SIG-M5 treated with dmso at 0.1 percent for 504 hours (cell line): ENCODE measurements at regions not wholly inside any gene's neighbourhood (a gene's known extent, or its start where the extent isn't known, plus 50 kb on each side); places are given as distances from the start of the nearest gene placed in this dataset.

Source experiments
- DNase-seq: peaks from one replicate; lab custom pipeline; 2025; ENCODE audit not compliant: unreplicated experiment; lab: John Stamatoyannopoulos, UW

- DNase-seq, result no peak
Measured at GRCh38 chr18:51639541-51639940, 442.1 kb upstream of the MEX3C start.

GRCh38 chr18:51643483-51643882, 446.0 kb upstream of the MEX3C start:
- DNase-seq, result no peak

GRCh38 chr18:51645607-51646006, 448.1 kb upstream of the MEX3C start:
- DNase-seq, result no peak

DNA sequence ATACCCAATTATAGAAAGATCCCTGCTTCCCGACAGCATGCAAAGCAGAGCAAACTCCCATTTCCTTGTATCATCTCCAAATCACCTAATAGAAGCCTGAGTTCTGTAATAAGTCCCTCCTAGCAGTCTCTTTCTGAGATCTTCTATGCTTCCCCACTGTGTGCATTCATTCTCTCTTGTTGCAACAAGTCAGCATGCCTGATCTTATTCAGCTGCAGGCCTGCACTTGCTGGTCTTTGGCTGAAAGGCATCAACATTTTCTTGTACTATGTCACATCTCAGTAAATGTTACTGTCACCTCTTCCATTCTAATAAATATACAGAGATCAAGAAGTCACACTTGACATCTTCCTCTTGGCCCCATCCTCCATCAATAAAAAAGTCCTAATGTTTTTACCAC, 449.9 kb upstream of the MEX3C start:
- DNase-seq, result no peak

GRCh38 chr18:51647942-51648341, 450.5 kb upstream of the MEX3C start:
- DNase-seq, result no peak

DNA sequence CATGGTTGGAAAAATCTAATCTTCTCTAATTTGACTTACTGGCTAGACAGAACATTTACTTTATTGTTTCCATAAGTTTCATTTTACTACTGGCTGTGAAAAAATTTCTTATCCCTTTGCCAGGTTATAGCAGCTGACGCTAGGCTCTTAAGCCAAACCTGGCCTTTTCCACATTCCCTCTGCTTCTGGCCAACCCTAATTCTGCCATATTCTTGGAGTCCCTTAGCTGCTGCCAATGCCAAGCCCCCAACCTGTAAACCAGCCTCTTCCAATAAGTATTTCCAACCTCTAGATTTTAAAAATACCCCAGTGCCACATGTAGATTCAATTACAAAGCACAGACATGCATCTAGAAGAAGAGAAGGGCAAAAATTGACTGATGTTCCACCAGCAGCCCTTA, 452.3 kb upstream of the MEX3C start:
- no peak for DNase-seq

GRCh38 chr18:51651761-51652160, 454.3 kb upstream of the MEX3C start:
- DNase-seq, result no peak

DNA sequence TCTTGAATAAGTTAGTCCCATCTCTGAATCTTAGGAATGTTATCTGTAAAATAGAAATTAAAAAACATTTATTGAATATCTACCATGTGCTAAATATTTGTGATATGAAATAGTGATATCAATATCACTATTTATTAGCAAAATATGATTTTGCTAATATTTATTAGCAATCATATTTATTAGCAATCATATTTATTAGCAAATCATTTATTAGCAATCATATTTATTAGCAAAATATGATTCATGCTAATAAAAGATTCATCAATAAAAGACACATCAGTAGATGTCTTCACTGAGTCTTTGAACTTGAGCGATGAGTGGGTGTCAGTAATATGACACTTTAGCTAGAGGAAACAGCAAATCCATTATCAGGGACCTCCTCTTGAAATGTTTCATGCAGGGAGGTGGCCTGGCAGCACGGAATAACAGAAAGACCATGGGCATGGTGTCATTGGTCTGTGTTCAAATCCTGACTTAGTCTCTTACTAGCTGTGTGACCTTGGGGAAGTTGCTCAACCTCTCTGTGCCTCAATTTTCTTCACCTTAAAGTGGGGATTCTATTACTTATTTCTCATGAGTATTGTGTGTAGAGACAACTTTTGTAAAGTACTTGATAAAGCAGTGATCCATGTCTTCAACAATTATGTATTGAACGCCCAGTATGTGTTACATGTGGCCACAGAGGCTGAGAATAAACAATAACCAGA, 456.2 kb upstream of the MEX3C start:
- DNase-seq, result no peak

GRCh38 chr18:51654488-51655326, 457.2 kb upstream of the MEX3C start:
- DNase-seq, result no peak

GRCh38 chr18:51655327-51655698, 457.8 kb upstream of the MEX3C start:
- no peak for DNase-seq

GRCh38 chr18:51656249-51656648, 458.8 kb upstream of the MEX3C start:
- no peak for DNase-seq

- DNase-seq, result no peak
Measured at GRCh38 chr18:51658436-51658835, 461.0 kb upstream of the MEX3C start.

DNA sequence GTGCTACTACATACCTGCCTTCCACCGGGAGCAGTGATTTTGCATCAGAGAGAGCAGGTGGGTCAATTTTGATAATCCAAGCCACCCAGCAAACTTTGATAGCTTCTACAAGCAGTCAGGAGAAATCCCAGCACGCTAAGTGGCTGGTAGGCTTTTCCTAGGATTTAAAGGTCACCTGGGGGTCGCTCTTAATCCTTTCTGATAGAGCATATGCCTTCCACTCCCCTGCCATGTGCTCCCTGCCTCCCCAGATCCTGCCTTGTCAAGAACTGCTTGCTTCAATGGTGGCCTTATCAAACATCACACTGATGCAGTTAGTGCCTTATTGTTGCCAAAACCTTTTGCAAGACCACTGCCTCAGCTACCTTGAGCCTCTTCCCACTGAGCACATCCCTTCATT, 462.3 kb upstream of the MEX3C start:
- no peak for DNase-seq

DNA sequence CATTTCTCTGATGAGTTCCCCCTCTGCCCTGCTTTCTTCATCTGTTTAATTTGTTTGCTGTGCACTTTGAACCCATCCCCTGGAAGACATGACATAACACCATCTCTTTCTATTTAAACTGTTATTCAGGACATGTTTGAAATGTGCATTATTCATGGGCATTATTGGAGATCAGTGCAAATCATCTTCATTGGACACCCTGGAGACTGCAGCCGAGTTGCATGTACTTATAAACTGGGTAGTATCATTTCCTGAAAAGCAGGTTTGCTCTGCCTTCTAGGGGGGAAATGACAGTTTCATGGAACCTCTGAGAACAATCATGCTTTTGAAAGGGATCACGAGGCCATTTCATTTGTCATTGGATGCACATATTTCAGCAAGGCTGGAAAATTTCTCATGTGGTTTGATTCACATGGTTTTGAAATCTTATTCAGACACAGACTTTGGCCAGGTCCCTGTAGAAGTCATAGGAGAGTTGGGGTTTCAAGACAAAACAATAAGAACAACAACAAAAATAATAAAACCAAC, 462.8 kb upstream of the MEX3C start:
- no peak for DNase-seq

DNA sequence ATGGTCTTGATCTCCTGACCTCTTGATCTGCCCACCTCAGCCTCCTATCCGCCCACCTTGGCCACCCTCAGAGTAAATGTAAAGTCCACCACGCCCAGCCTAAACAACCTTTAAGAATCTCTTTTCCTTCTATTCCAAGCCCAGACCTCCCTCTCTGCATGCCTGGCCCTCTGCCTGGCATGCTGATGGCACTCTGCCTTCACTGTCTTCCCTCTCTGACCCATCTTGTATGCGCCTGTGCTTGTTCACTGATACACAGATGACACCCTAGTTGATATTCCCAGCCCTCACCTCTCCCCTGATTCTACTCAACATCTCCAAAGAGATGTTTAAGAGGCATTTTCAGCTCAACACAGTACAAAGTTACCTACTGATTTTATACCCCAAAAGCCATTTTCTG, 466.8 kb upstream of the MEX3C start:
- no peak for DNase-seq

DNA sequence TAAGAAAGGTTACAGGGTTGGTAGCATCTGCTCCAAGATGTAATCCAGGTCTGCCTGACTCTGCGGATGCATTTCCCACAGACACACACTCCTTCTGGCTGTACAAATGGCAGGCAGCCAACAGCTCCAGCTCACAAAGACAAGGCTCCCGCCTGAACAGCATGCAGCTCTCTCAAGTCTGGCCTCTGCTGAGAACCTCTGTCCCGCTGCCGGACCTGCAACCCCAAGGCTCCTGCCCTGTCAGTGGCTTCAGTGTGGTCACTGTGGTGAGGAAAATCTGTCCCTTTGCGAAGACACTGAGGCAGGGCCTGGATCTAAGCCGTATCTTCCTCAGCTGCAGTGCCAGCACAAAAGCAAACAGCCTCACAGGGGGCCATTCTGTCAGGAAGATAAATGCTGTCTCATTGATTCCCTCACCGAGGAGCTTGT, 469.3 kb upstream of the MEX3C start:
- no peak for DNase-seq

- DNase-seq, result peak; percentile 34
Measured at GRCh38 chr18:51668101-51668500, 470.6 kb upstream of the MEX3C start.

GRCh38 chr18:51668607-51669006, 471.1 kb upstream of the MEX3C start:
- no peak for DNase-seq

GRCh38 chr18:51686590-51686989, 489.1 kb upstream of the MEX3C start:
- DNase-seq, result no peak

DNA sequence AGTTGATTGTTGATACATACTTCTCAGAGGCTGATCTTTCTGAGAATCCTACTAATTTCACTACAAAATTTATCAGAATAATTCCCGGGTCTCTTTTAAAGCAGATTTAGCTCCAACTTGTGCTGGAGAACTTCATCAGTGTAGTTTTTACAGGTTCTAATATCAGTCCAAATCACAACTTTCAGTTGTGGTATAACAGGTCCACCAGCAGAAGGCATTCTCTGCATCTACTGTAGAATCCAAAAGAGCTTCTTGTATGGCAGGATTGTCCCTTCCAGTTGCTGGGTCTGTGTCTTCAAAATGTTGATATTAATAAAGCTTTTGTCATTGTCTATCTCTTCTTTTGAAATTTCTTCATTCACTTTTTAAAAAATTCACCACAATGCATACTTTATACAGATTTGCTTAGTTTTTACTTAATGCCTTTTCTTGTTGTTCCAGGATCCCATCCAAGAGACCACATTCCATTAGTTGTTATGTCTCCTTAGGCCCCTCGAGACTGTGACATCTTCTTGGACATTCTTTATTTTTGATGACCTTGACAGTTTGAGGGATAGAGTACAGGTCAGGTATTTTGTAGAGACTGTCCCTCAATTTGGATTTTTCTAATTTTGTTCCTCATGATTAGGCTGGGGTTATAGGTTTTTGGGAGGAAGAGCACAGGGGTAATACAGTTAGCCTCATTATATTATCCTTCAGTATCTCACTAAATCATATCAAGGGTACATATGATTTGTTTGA, 490.5 kb upstream of the MEX3C start:
- no peak for DNase-seq

- no peak for DNase-seq
Measured at GRCh38 chr18:51692612-51693011, 495.1 kb upstream of the MEX3C start.
